Fibroblast of skin of scalp (primary cell): ENCODE measurements at regions not wholly inside any gene's neighbourhood (a gene's known extent, or its start where the extent isn't known, plus 50 kb on each side); places are given as distances from the start of the nearest gene placed in this dataset.
"Not testable (repeated sequence)": the region's sequence is repeated elsewhere in the genome, so short reads cannot be mapped to it uniquely, and the experiment has no call there.

Experiments
- DNase-seq: peaks from one replicate; pipeline ENCODE4 v3.0.0-alpha.2; 2013

GRCh38 chr10:62996925-62997324 lies 136.2 kb upstream of the NRBF2 start:
- peak; percentile 8 for DNase-seq

GRCh38 chr10:62996516-62996915 lies 136.6 kb upstream of the NRBF2 start:
- no peak for DNase-seq

GRCh38 chr10:62993121-62993520 lies 140.0 kb upstream of the NRBF2 start:
- DNase-seq, result peak; percentile 4

- DNase-seq, result peak; percentile 6
Measured at GRCh38 chr10:62992145-62992721, 140.9 kb upstream of the NRBF2 start.

GRCh38 chr10:62990126-62990525 lies 143.0 kb upstream of the NRBF2 start:
- DNase-seq, result peak; percentile 12

- no peak for DNase-seq
Measured at GRCh38 chr10:62985807-62986600, 147.1 kb upstream of the NRBF2 start.

GRCh38 chr10:62981096-62981495 lies 152.0 kb upstream of the NRBF2 start:
- no peak for DNase-seq

GRCh38 chr10:62980687-62981086 lies 152.4 kb upstream of the NRBF2 start:
- DNase-seq, result no peak

- no peak for DNase-seq
Measured at GRCh38 chr10:62979921-62980320, 153.2 kb upstream of the NRBF2 start.

- peak; percentile 14 for DNase-seq
Measured at GRCh38 chr10:62978482-62978881, 154.6 kb upstream of the NRBF2 start.

GRCh38 chr10:62974795-62975194 lies 158.3 kb upstream of the NRBF2 start:
- DNase-seq, result not testable (repeated sequence)

GRCh38 chr10:62972103-62972502 lies 155.9 kb upstream of the EGR2 start:
- peak; percentile 29 for DNase-seq

GRCh38 chr10:62964026-62964425 lies 147.9 kb upstream of the EGR2 start:
- no peak for DNase-seq

- peak; percentile 59 for DNase-seq
Measured at GRCh38 chr10:62961951-62962523, 145.9 kb upstream of the EGR2 start.

- peak; percentile 56 for DNase-seq
Measured at GRCh38 chr10:62960416-62960815, 144.2 kb upstream of the EGR2 start.

GRCh38 chr10:62959553-62959952 lies 143.4 kb upstream of the EGR2 start:
- DNase-seq, result peak; percentile 24

- DNase-seq, result no peak
Measured at GRCh38 chr10:62958980-62959379, 142.8 kb upstream of the EGR2 start.

GRCh38 chr10:62946278-62946677 lies 130.1 kb upstream of the EGR2 start:
- no peak for DNase-seq

GRCh38 chr10:62939698-62940097 lies 123.5 kb upstream of the EGR2 start:
- DNase-seq, result no peak

- DNase-seq, result no peak
Measured at GRCh38 chr10:62938672-62939071, 122.5 kb upstream of the EGR2 start.

GRCh38 chr10:62937674-62938073 lies 121.5 kb upstream of the EGR2 start:
- no peak for DNase-seq

- DNase-seq, result no peak
Measured at GRCh38 chr10:62935022-62935421, 118.9 kb upstream of the EGR2 start.

GRCh38 chr10:62934258-62934657 lies 118.1 kb upstream of the EGR2 start:
- no peak for DNase-seq

GRCh38 chr10:62928763-62929162 lies 112.6 kb upstream of the EGR2 start:
- not testable (repeated sequence) for DNase-seq
